Ascending aorta (tissue), 2 donors: ENCODE measurements at regions not wholly inside any gene's neighbourhood (a gene's known extent, or its start where the extent isn't known, plus 50 kb on each side); places are given as distances from the start of the nearest gene placed in this dataset.

Source experiments
- DNase-seq, 2 donors: peaks; one replicate each; pipeline ENCODE4 v3.0.0-alpha.2; 2019; ENCODE audit warnings: low spot score in 2 of 2
- H3K27ac ChIP-seq, 2 donors: fragments of 200-600 bp; sonication (generic); one replicate each; pipeline ENCODE4 v1.5.1; 2016 to 2017; ENCODE audit warnings: mild to moderate bottlenecking in 1 of 2
- H3K27me3 ChIP-seq: fragments of 200-600 bp; sonication (generic); one replicate; pipeline ENCODE4 v1.5.1; 2017
- H3K36me3 ChIP-seq, 2 donors: fragments of 200-600 bp; sonication (generic); one replicate each; pipeline ENCODE4 v1.5.1; 2016
- H3K4me1 ChIP-seq, 2 donors: fragments of 200-600 bp; sonication (generic); one replicate each; pipeline ENCODE4 v1.5.1; 2016 to 2017; ENCODE audit warnings: mild to moderate bottlenecking in 1 of 2
- H3K4me3 ChIP-seq, 2 donors: fragments of 200-600 bp; sonication (generic); one replicate each; pipeline ENCODE4 v1.5.1; 2016 to 2017; ENCODE audit warnings: mild to moderate bottlenecking in 1 of 2
- H3K9me3 ChIP-seq, 2 donors: fragments of 200-600 bp; sonication (generic); one replicate each; pipeline ENCODE4 v1.5.1; 2016
- intact Hi-C: fragments of 100-400 bp; cut with DNase I; formaldehyde crosslinking; loops from one replicate; pipeline ENCODE4 v1.15.1; 2023
- TF ChIP-seq, protein P1 (sequence below), 3 experiments: fragments of 200-600 bp in 2 of 3; fragments of 450-650 bp in 1 of 3; sonication (generic) in 2 of 3; IDR thresholded peaks; one replicate each; pipeline ENCODE4 v1.5.1; 2016 to 2019; ENCODE audit warnings: antibody characterized with exemption in 3 of 3, mild to moderate bottlenecking in 1 of 3, moderate library complexity in 1 of 3

GRCh38 chr6:15716889-15717288 lies 54.1 kb upstream of the DTNBP1 start:
- H3K4me1 ChIP-seq: peaks cover 0 to 5% of the 10 kb centered on the region in 2 donors

GRCh38 chr6:15715851-15716250 lies 53.0 kb upstream of the DTNBP1 start:
- TF ChIP-seq, protein P1, sequence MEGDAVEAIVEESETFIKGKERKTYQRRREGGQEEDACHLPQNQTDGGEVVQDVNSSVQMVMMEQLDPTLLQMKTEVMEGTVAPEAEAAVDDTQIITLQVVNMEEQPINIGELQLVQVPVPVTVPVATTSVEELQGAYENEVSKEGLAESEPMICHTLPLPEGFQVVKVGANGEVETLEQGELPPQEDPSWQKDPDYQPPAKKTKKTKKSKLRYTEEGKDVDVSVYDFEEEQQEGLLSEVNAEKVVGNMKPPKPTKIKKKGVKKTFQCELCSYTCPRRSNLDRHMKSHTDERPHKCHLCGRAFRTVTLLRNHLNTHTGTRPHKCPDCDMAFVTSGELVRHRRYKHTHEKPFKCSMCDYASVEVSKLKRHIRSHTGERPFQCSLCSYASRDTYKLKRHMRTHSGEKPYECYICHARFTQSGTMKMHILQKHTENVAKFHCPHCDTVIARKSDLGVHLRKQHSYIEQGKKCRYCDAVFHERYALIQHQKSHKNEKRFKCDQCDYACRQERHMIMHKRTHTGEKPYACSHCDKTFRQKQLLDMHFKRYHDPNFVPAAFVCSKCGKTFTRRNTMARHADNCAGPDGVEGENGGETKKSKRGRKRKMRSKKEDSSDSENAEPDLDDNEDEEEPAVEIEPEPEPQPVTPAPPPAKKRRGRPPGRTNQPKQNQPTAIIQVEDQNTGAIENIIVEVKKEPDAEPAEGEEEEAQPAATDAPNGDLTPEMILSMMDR (IDR thresholded peaks at IDR 0.05): no peak
- H3K36me3 ChIP-seq: no peaks in the 10 kb centered on the region
- no peak overlapping the region for H3K27ac ChIP-seq

More at GRCh38 chr6:15716889-15717288, 54.1 kb upstream of the DTNBP1 start:
- no peaks in the 10 kb centered on the region for H3K36me3 ChIP-seq
- no peak overlapping the region for H3K4me3 ChIP-seq
- DNase-seq: no peak
- no peak overlapping the region for H3K27ac ChIP-seq
- TF ChIP-seq, protein P1 (IDR thresholded peaks at IDR 0.05): no peak
- H3K9me3 ChIP-seq: no peaks in the 10 kb centered on the region
- intact Hi-C loops: no loop called here
- H3K27me3 ChIP-seq: no peaks in the 10 kb centered on the region

DNA sequence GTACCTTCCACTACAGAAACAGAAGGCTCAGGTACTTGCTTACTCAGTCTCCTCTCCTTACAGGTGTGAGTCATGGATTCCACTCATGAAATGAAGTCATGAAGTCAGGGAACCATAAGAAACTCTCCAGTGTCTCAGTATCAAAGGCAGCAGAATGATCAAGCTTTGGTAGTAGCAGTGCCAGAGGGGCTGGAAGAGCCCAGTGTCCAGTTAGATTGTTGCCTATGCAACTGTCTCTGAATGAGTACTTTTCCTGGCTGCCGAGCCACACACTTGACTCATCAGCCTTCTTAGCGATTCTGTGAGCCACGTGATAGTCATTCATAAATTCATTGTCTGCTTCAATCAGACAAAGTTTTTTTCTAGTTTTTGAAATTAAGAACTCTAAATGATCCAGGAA lies 52.2 kb upstream of the DTNBP1 start:
- TF ChIP-seq, protein P1 (IDR thresholded peaks at IDR 0.05): no peak
- Histone ChIP-seq H3K36me3 (no peaks in the 10 kb centered on the region), H3K27ac (no peak overlapping the region), H3K4me3 (no peak overlapping the region), H3K27me3 (no peaks in the 10 kb centered on the region), H3K9me3 (no peaks in the 10 kb centered on the region), H3K4me1 (peaks cover 0 to 5% of the 10 kb centered on the region in 2 donors)
- intact Hi-C loops: no loop called here
- no peak for DNase-seq

More at GRCh38 chr6:15715851-15716250, 53.0 kb upstream of the DTNBP1 start:
- Histone ChIP-seq H3K27me3 (no peaks in the 10 kb centered on the region), H3K9me3 (no peaks in the 10 kb centered on the region), H3K4me1 (peaks cover 0 to 5% of the 10 kb centered on the region in 2 donors), H3K4me3 (no peak overlapping the region)
- no peak for DNase-seq
- intact Hi-C loops: no loop called here

GRCh38 chr6:15714658-15715057 lies 51.8 kb upstream of the DTNBP1 start:
- Histone ChIP-seq H3K4me3 (no peak overlapping the region), H3K9me3 (no peaks in the 10 kb centered on the region), H3K4me1 (peaks cover 0 to 5% of the 10 kb centered on the region in 2 donors), H3K36me3 (no peaks in the 10 kb centered on the region), H3K27me3 (no peaks in the 10 kb centered on the region), H3K27ac (no peak overlapping the region)
- intact Hi-C loops: no loop called here
- TF ChIP-seq, protein P1 (IDR thresholded peaks at IDR 0.05): no peak
- DNase-seq: no peak

GRCh38 chr6:15713325-15713724 lies 50.5 kb upstream of the DTNBP1 start:
- Histone ChIP-seq H3K9me3 (no peaks in the 10 kb centered on the region), H3K4me1 (peaks cover 0 to 5% of the 10 kb centered on the region in 2 donors), H3K27me3 (no peaks in the 10 kb centered on the region), H3K36me3 (no peaks in the 10 kb centered on the region), H3K4me3 (no peak overlapping the region), H3K27ac (no peak overlapping the region)
- TF ChIP-seq, protein P1 (IDR thresholded peaks at IDR 0.05): no peak
- DNase-seq: no peak
- intact Hi-C loops: no loop called here

GRCh38 chr6:15712797-15713196 lies 50.0 kb upstream of the DTNBP1 start:
- Histone ChIP-seq H3K4me3 (no peak overlapping the region), H3K27me3 (no peaks in the 10 kb centered on the region), H3K27ac (no peak overlapping the region), H3K9me3 (no peaks in the 10 kb centered on the region), H3K4me1 (peaks cover 0 to 5% of the 10 kb centered on the region in 2 donors), H3K36me3 (no peaks in the 10 kb centered on the region)
- intact Hi-C loops: no loop called here
- TF ChIP-seq, protein P1 (IDR thresholded peaks at IDR 0.05): no peak
- DNase-seq: no peak
